Psoas muscle (tissue), 7 donors: ENCODE measurements at regions not wholly inside any gene's neighbourhood (a gene's known extent, or its start where the extent isn't known, plus 50 kb on each side); places are given as distances from the start of the nearest gene placed in this dataset.

Experiments
- ATAC-seq, 4 donors: fragments of 200-7000 bp; cut with Tn5 transposase; one replicate each; pipeline ENCODE4 v1.9.1; 2020; ENCODE audit warnings: moderate library complexity in 3 of 4, mild to moderate bottlenecking in 2 of 4
- DNase-seq, 2 donors: peaks; one replicate each; pipeline ENCODE4 v3.0.0-alpha.2; 2020
- H3K27ac ChIP-seq: fragments of 200-600 bp; one replicate; pipeline ENCODE4 v1.8.0; 2022
- H3K27me3 ChIP-seq, 3 donors: fragments of 200-600 bp in 1 of 3; one replicate each; pipeline versions ENCODE4 v1.6.1 to v1.8.0; 2013 to 2022; ENCODE audit warnings: low read length in 2 of 3, mild to moderate bottlenecking in 2 of 3, moderate library complexity in 1 of 3; ENCODE audit not compliant: insufficient read depth in 3 of 3
- H3K36me3 ChIP-seq, 2 donors: fragments of 200-600 bp in 1 of 2; one replicate each; pipeline versions ENCODE4 v1.6.1 to v1.8.0; 2013 to 2022; ENCODE audit warnings: low read depth in 1 of 2, mild to moderate bottlenecking in 1 of 2, moderate library complexity in 1 of 2; ENCODE audit not compliant: insufficient read depth in 1 of 2
- H3K4me1 ChIP-seq: fragments of 200-600 bp; one replicate; pipeline ENCODE4 v1.8.0; 2022
- H3K4me3 ChIP-seq: fragments of 200-600 bp; one replicate; pipeline ENCODE4 v1.8.0; 2022; ENCODE audit warnings: mild to moderate bottlenecking
- H3K9me3 ChIP-seq: fragments of 200-600 bp; one replicate; pipeline ENCODE4 v1.8.0; 2022
- CTCF ChIP-seq: fragments of 200-600 bp; IDR thresholded peaks from one replicate; pipeline ENCODE4 v1.8.0; 2022; ENCODE audit warnings: antibody characterized with exemption
- WGBS, 3 donors: extraction: QIAGEN DNeasy Blood & Tissue Kit; methylation state at CpG; one replicate each; pipeline versions ENCODE4 v1.1.6 to v1.1.7; 2013; 5-methylcytosine and 5-hydroxymethylcytosine counted together
- intact Hi-C, 2 donors: fragments of 100-400 bp; cut with DNase I; formaldehyde crosslinking; loops; one replicate each; pipeline versions ENCODE4 v1.11.0 to v1.14.2; 2022
- donor health status: healthy with polysubstance abuse.
- donor health status: DM: no; HTN: no; CAD: no; lungs with moderate emphysema.
- donor health status: Bipolar disorder and iron deficiency.
- donor health status: healthy.
- donor health status: DM: yes; HTN: yes; CAD: no.
- donor health status: DM: no; HTN: no; CAD: no.
- donor health status: DM: yes; HTN: yes; CAD: no.

GRCh38 chr7:82609746-82610145, 166.2 kb upstream of the CACNA2D1 start:
- no peak for TF ChIP-seq CTCF
- ATAC-seq (no peak), DNase-seq (no peak)
- Histone ChIP-seq H3K4me3 (no peak overlapping the region), H3K27ac (no peak overlapping the region), H3K36me3 (no peaks in the 10 kb centered on the region), H3K27me3 (no peaks in the 10 kb centered on the region), H3K9me3 (no peaks in the 10 kb centered on the region), H3K4me1 (no peaks in the 10 kb centered on the region)
- intact Hi-C loops = loop anchor here (10.0 kb wide), 1 partner anchor 1125 kb away; no protein-coding TSS in a partner anchor

- H3K36me3 ChIP-seq = no peaks in the 10 kb centered on the region
- no peaks in the 10 kb centered on the region for H3K4me1 ChIP-seq
- no peaks in the 10 kb centered on the region for H3K27me3 ChIP-seq
- no peak overlapping the region for H3K27ac ChIP-seq
- ATAC-seq (no peak), DNase-seq (no peak)
- intact Hi-C loops = loop anchor here (10.0 kb wide), 1 partner anchor 1121 kb away; no protein-coding TSS in a partner anchor
- TF ChIP-seq CTCF = peak; percentile 74
- whole genome bisulfite sequencing, 3 donors = 21 to 24% (median 23%) methylated on average over 4 of the region's 4 CpGs
- H3K9me3 ChIP-seq = no peaks in the 10 kb centered on the region
- H3K4me3 ChIP-seq = no peak overlapping the region
These were observed 161.8 kb upstream of the CACNA2D1 start for GRCh38 chr7:82605247-82605864.

DNA sequence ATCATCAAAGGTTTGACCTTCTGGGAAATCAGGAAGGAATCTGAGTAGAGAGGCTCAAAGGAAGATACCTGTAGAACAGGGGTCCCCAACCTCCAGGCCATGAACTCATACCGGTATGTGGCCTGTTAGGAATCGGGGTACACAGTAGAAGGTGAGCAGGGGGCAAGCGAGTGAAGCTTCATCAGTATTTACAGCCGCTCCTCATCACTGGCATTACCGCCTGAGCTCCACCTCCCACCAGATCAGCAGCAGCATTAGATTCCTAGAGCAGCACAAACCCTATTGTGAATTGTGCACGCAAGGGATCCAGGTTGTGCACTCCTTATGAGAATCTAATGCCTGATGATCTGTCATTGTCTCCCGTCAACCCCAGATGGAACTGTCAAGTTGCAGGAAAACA, 158.5 kb upstream of the CACNA2D1 start:
- intact Hi-C loops = loop anchor here (10.0 kb wide), 1 partner anchor 1117 kb away; no protein-coding TSS in a partner anchor
- 94 to 96% (median 95%) methylated on average over 7 of the region's 7 CpGs for WGBS, 3 donors
- no peak for DNase-seq
- ATAC-seq = no peak
- TF ChIP-seq CTCF = no peak
- Histone ChIP-seq H3K27ac (no peak overlapping the region), H3K4me3 (no peak overlapping the region), H3K4me1 (no peaks in the 10 kb centered on the region), H3K36me3 (no peaks in the 10 kb centered on the region), H3K27me3 (no peaks in the 10 kb centered on the region), H3K9me3 (no peaks in the 10 kb centered on the region)

DNA sequence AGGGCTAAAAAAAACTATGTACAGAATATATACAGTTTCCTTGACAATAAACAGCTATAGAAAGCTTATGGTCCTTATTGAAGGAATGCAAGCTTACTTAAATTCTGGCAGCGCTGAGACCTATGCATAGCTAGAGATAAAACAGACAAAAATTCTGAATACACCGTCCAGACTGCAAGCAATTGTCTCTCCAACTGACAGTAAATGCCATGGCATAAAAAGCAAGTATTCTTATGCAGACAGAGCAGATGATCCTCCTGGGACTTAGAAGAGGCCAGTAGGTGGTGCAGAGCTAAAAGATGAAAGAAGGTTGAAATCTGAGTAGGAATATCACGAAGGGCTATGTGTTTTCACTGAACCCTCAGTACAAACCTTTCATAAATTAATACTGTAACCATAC, 157.0 kb upstream of the CACNA2D1 start:
- H3K36me3 ChIP-seq = no peaks in the 10 kb centered on the region
- H3K4me1 ChIP-seq = no peaks in the 10 kb centered on the region
- WGBS, 3 donors = 42 to 45% (median 44%) methylated on average over 3 of the region's 3 CpGs
- no peaks in the 10 kb centered on the region for H3K27me3 ChIP-seq
- no peak overlapping the region for H3K27ac ChIP-seq
- H3K9me3 ChIP-seq = no peaks in the 10 kb centered on the region
- DNase-seq (no peak), ATAC-seq (no peak)
- no peak overlapping the region for H3K4me3 ChIP-seq
- intact Hi-C loops = loop anchor here (10.0 kb wide), 1 partner anchor 1116 kb away; no protein-coding TSS in a partner anchor
- no peak for TF ChIP-seq CTCF

GRCh38 chr7:82599895-82600294, 156.3 kb upstream of the CACNA2D1 start:
- H3K27me3 ChIP-seq = no peaks in the 10 kb centered on the region
- no peak overlapping the region for H3K27ac ChIP-seq
- H3K4me3 ChIP-seq = no peak overlapping the region
- DNase-seq (no peak), ATAC-seq (no peak)
- intact Hi-C loops = loop anchor here (10.0 kb wide), 1 partner anchor 1115 kb away; no protein-coding TSS in a partner anchor
- no peaks in the 10 kb centered on the region for H3K4me1 ChIP-seq
- H3K9me3 ChIP-seq = no peaks in the 10 kb centered on the region
- TF ChIP-seq CTCF = no peak
- no peaks in the 10 kb centered on the region for H3K36me3 ChIP-seq
